HepG2 (cell line): ENCODE measurements at regions not wholly inside any gene's neighbourhood (a gene's known extent, or its start where the extent isn't known, plus 50 kb on each side); places are given as distances from the start of the nearest gene placed in this dataset.

ENCODE experiments used
- CREBL2 ChIP-seq: sonication (generic); formaldehyde crosslinking; IDR thresholded peaks from 2 replicates; pipeline ENCODE4 v1.8.1; 2023; ENCODE audit warnings: missing genetic modification reagents, mild to moderate bottlenecking, borderline replicate concordance
- CSRNP1 ChIP-seq: sonication (generic); formaldehyde crosslinking; IDR thresholded peaks from 2 replicates; pipeline ENCODE4 v1.8.1; 2023; ENCODE audit warnings: mild to moderate bottlenecking, missing genetic modification reagents
- GABPA ChIP-seq, 2 experiments: IDR thresholded peaks; 2 replicates each; pipeline ENCODE4 v1.6.1; 2011 to 2016; ENCODE audit warnings: low read depth in 2 of 2, low read length in 1 of 2, missing biosample characterization in 1 of 2, missing genetic modification characterization in 1 of 2
- HNRNPL ChIP-seq: fragments of 200-400 bp; formaldehyde crosslinking; IDR thresholded peaks from 2 replicates; pipeline ENCODE4 v1.6.1; 2017; ENCODE audit warnings: mild to moderate bottlenecking, low read depth, low read length
- IKZF4 ChIP-seq: sonication (generic); formaldehyde crosslinking; IDR thresholded peaks from 2 replicates; pipeline ENCODE4 v1.5.1; 2020; ENCODE audit warnings: borderline replicate concordance, mild to moderate bottlenecking, low read depth, missing genetic modification reagents; ENCODE audit errors: not compliant biosample characterization
- IRX3 ChIP-seq: sonication (generic); formaldehyde crosslinking; IDR thresholded peaks from 2 replicates; pipeline ENCODE4 v1.8.1; 2023; ENCODE audit warnings: mild to moderate bottlenecking, low read depth, missing genetic modification reagents, borderline replicate concordance
- KDM6A ChIP-seq: IDR thresholded peaks from 2 replicates; pipeline ENCODE4 v1.6.1; 2016; ENCODE audit warnings: low read depth
- KLF9 ChIP-seq: IDR thresholded peaks from 2 replicates; pipeline ENCODE4 v1.6.1; 2016; ENCODE audit warnings: low read depth
- MBNL3 ChIP-seq: fragments of 250-450 bp; sonication (Bioruptor Pico); conservative IDR thresholded peaks from 2 replicates; pipeline ENCODE4 v1.8.0; 2022; ENCODE audit warnings: mild to moderate bottlenecking, inconsistent platforms
- MXI1 ChIP-seq: IDR thresholded peaks from 3 replicates; pipeline ENCODE4 v1.6.1; 2012; ENCODE audit warnings: low read depth, low read length, inconsistent platforms, borderline replicate concordance
- NFIB ChIP-seq: sonication (generic); formaldehyde crosslinking; IDR thresholded peaks from 2 replicates; pipeline ENCODE4 v1.9.0; 2021; ENCODE audit warnings: missing genetic modification reagents, mild to moderate bottlenecking, borderline replicate concordance
- PHF5A ChIP-seq: IDR thresholded peaks from one replicate; pipeline ENCODE4 v1.6.1; 2018; ENCODE audit warnings: low read depth, missing genetic modification reagents; ENCODE audit not compliant: unreplicated experiment
- POGZ ChIP-seq: sonication (generic); formaldehyde crosslinking; IDR thresholded peaks from 2 replicates; pipeline ENCODE4 v1.4.0; 2020; ENCODE audit warnings: mild to moderate bottlenecking, missing genetic modification reagents
- RFX1 ChIP-seq: fragments of 450-650 bp; IDR thresholded peaks from 2 replicates; pipeline ENCODE4 v1.6.1; 2017
- SATB2 ChIP-seq: sonication (generic); formaldehyde crosslinking; IDR thresholded peaks from 2 replicates; pipeline ENCODE4 v1.5.0; 2020; ENCODE audit warnings: missing genetic modification reagents
- SCMH1 ChIP-seq: sonication (generic); formaldehyde crosslinking; IDR thresholded peaks from 2 replicates; pipeline ENCODE4 v1.9.0; 2021; ENCODE audit warnings: missing genetic modification reagents, mild to moderate bottlenecking, borderline replicate concordance
- SNAPC2 ChIP-seq: sonication (generic); formaldehyde crosslinking; IDR thresholded peaks from 2 replicates; pipeline ENCODE4 v1.8.1; 2022; ENCODE audit warnings: mild to moderate bottlenecking, missing genetic modification reagents
- STAG1 ChIP-seq: sonication (generic); formaldehyde crosslinking; IDR thresholded peaks from 2 replicates; pipeline ENCODE4 v1.4.0; 2020; ENCODE audit warnings: missing genetic modification reagents
- ZBTB3 ChIP-seq: sonication (generic); formaldehyde crosslinking; IDR thresholded peaks from 2 replicates; pipeline ENCODE4 v1.4.0; 2020; ENCODE audit warnings: low read depth, mild to moderate bottlenecking, moderate library complexity, missing genetic modification reagents, borderline replicate concordance
- ZKSCAN5 ChIP-seq: sonication (generic); formaldehyde crosslinking; IDR thresholded peaks from 2 replicates; pipeline ENCODE4 v1.5.1; 2020; ENCODE audit warnings: mild to moderate bottlenecking, missing genetic modification reagents
- ZNF160 ChIP-seq: sonication (generic); formaldehyde crosslinking; IDR thresholded peaks from 2 replicates; pipeline ENCODE4 v1.8.0; 2022; ENCODE audit warnings: mild to moderate bottlenecking, inconsistent platforms, missing genetic modification reagents
- ZNF432 ChIP-seq: sonication (generic); formaldehyde crosslinking; IDR thresholded peaks from 2 replicates; pipeline ENCODE4 v1.5.0; 2020; ENCODE audit warnings: missing genetic modification reagents, mild to moderate bottlenecking, borderline replicate concordance
- ZNF703 ChIP-seq: sonication (generic); formaldehyde crosslinking; IDR thresholded peaks from 2 replicates; pipeline ENCODE4 v1.5.1; 2020; ENCODE audit warnings: missing genetic modification reagents, mild to moderate bottlenecking, moderate library complexity, borderline replicate concordance
- ZNF782 ChIP-seq: sonication (generic); formaldehyde crosslinking; IDR thresholded peaks from 2 replicates; pipeline ENCODE4 v1.4.0; 2020; ENCODE audit warnings: missing genetic modification reagents, mild to moderate bottlenecking, borderline replicate concordance
- TF ChIP-seq, protein P1 (sequence below): sonication (generic); formaldehyde crosslinking; IDR thresholded peaks from 2 replicates; pipeline ENCODE4 v1.4.0; 2020; ENCODE audit warnings: missing genetic modification reagents, mild to moderate bottlenecking, borderline replicate concordance
- TF ChIP-seq, protein P2 (sequence below): IDR thresholded peaks from 2 replicates; pipeline ENCODE4 v1.6.1; 2016; ENCODE audit warnings: control low read depth

- TF ChIP-seq CREBL2 (no peak), SATB2 (CRISPR knock-in tag) (peak; percentile 58; the same call in 1 of the 2 replicates), ZBTB3 (CRISPR knock-in tag) (peak; percentile 93), KDM6A (CRISPR knock-in tag) (peak; percentile 98), ZNF432 (CRISPR knock-in tag) (no peak), POGZ (peak; percentile 98), IRX3 (CRISPR knock-in tag) (0 out of 2 replicates have a peak, but pooled peaks have one; percentile 47), ZNF703 (CRISPR knock-in tag) (peak; percentile 80; the same call in 1 of the 2 replicates), PHF5A (CRISPR knock-in tag) (peak; percentile 92), GABPA (IDR thresholded peaks at IDR 0.05; ENCODE audit: low read depth, low read length) (no peak), GABPA (CRISPR knock-in tag; IDR thresholded peaks at IDR 0.05; ENCODE audit: low read depth) (peak; percentile 77), ZNF160 (CRISPR knock-in tag) (peak; percentile 92), ZNF782 (CRISPR knock-in tag) (peak; percentile 98; the same call in 1 of the 2 replicates), IKZF4 (CRISPR knock-in tag) (peak; percentile 48), SNAPC2 (CRISPR knock-in tag) (peak; percentile 97), SCMH1 (CRISPR knock-in tag) (no peak), KLF9 (CRISPR knock-in tag) (peak; percentile 92; the same call in 1 of the 2 replicates), MBNL3 (CRISPR knock-in tag) (no peak), MXI1 (peak; percentile 82; the same call in 1 of the 3 replicates), ZKSCAN5 (CRISPR knock-in tag) (0 out of 2 replicates have a peak, but pooled peaks have one; percentile 62), CSRNP1 (CRISPR knock-in tag) (peak; percentile 96), STAG1 (CRISPR knock-in tag) (peak; percentile 52), NFIB (CRISPR knock-in tag) (no peak), RFX1 (no peak), HNRNPL (peak; percentile 63; the same call in 1 of the 2 replicates)
- TF ChIP-seq, protein P1, sequence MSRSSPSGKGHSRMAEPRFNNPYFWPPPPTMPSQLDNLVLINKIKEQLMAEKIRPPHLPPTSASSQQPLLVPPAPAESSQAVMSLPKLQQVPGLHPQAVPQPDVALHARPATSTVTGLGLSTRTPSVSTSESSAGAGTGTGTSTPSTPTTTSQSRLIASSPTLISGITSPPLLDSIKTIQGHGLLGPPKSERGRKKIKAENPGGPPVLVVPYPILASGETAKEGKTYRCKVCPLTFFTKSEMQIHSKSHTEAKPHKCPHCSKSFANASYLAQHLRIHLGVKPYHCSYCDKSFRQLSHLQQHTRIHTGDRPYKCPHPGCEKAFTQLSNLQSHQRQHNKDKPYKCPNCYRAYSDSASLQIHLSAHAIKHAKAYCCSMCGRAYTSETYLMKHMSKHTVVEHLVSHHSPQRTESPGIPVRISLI (CRISPR knock-in tag) = peak; percentile 95; the same call in 1 of the 2 replicates
- TF ChIP-seq, protein P2, sequence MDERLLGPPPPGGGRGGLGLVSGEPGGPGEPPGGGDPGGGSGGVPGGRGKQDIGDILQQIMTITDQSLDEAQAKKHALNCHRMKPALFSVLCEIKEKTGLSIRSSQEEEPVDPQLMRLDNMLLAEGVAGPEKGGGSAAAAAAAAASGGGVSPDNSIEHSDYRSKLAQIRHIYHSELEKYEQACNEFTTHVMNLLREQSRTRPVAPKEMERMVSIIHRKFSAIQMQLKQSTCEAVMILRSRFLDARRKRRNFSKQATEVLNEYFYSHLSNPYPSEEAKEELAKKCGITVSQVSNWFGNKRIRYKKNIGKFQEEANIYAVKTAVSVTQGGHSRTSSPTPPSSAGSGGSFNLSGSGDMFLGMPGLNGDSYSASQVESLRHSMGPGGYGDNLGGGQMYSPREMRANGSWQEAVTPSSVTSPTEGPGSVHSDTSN (CRISPR knock-in tag) = no peak
Measured at GRCh38 chr6:37083243-37084138, 78.0 kb downstream of the FGD2 start (continued).
